Caco-2 (cell line): ENCODE measurements at regions not wholly inside any gene's neighbourhood (a gene's known extent, or its start where the extent isn't known, plus 50 kb on each side); places are given as distances from the start of the nearest gene placed in this dataset.

ENCODE experiments used
- BruUV-seq: library from RNA; stranded (reverse); fragments of 400-500 nt; replicated peaks from 2 replicates; lab custom pipeline; 2021; lab: Mats Ljungman, UMichigan
- CTCF ChIA-PET: fragments of 300-600 bp; sonication (Branson Sonifier 250); formaldehyde crosslinking; loops from one replicate; lab custom pipeline; 2022; ENCODE audit warnings: antibody characterized with exemption; lab: Charles Lee
- POLR2A ChIA-PET: fragments of 300-600 bp; sonication (Branson Sonifier 250); formaldehyde crosslinking; loops from one replicate; lab custom pipeline; 2022; ENCODE audit warnings: antibody characterized with exemption; lab: Charles Lee
- DNase-seq, 2 experiments: peaks; one replicate each; pipeline versions ENCODE4 v3.0.0 to v3.0.0-alpha.2; 2020 to 2022
- H3K27me3 ChIP-seq: replicated peaks from 2 replicates; pipeline ENCODE4 v1.6.0; 2011; ENCODE audit warnings: low read length; ENCODE audit not compliant: control insufficient read depth, insufficient read depth
- H3K36me3 ChIP-seq: 2 replicates; pipeline ENCODE4 v1.5.1; 2011; ENCODE audit warnings: low read length; ENCODE audit not compliant: control insufficient read depth, insufficient read depth
- H3K4me1 ChIP-seq: fragments of 250-450 bp; sonication (Bioruptor Pico); 2 replicates; pipeline ENCODE4 v1.5.1; 2020; ENCODE audit warnings: mild to moderate bottlenecking
- H3K4me3 ChIP-seq: 2 replicates; pipeline ENCODE4 v1.5.1; 2011; ENCODE audit warnings: low read depth, mild to moderate bottlenecking, control low read depth, low read length
- H3K9me3 ChIP-seq: fragments of 250-450 bp; sonication (Bioruptor Pico); 2 replicates; pipeline ENCODE4 v1.5.1; 2020; ENCODE audit warnings: mild to moderate bottlenecking, moderate library complexity
- H3K27ac Mint-ChIP-seq: one replicate; pipeline ENCODE4 v1.8.0; 2022; ENCODE audit warnings: mixed read lengths; ENCODE audit not compliant: unreplicated experiment
- H3K27me3 Mint-ChIP-seq: one replicate; pipeline ENCODE4 v1.8.0; 2022; ENCODE audit warnings: mixed read lengths; ENCODE audit not compliant: insufficient read depth, unreplicated experiment
- H3K36me3 Mint-ChIP-seq: one replicate; pipeline ENCODE4 v1.8.0; 2022; ENCODE audit warnings: mild to moderate bottlenecking, mixed read lengths; ENCODE audit not compliant: insufficient read depth, unreplicated experiment
- H3K4me1 Mint-ChIP-seq: one replicate; pipeline ENCODE4 v1.8.0; 2022; ENCODE audit warnings: low read depth, mixed read lengths; ENCODE audit not compliant: unreplicated experiment
- H3K4me3 Mint-ChIP-seq: one replicate; pipeline ENCODE4 v1.8.0; 2022; ENCODE audit warnings: mild to moderate bottlenecking, moderate library complexity, mixed read lengths; ENCODE audit not compliant: unreplicated experiment
- H3K9me3 Mint-ChIP-seq: one replicate; pipeline ENCODE4 v1.8.0; 2022; ENCODE audit warnings: mixed read lengths; ENCODE audit not compliant: unreplicated experiment
- CTCF ChIP-seq, 2 experiments: fragments of 200-600 bp in 1 of 2; IDR thresholded peaks; 1 replicate in 1 of 2; 2 replicates in 1 of 2; pipeline versions ENCODE4 v1.5.1 to v1.8.0; 2011 to 2022; ENCODE audit warnings: antibody characterized with exemption in 1 of 2, control low read depth in 1 of 2, inconsistent platforms in 1 of 2, low read depth in 1 of 2, low read length in 1 of 2, mild to moderate bottlenecking in 1 of 2, moderate library complexity in 1 of 2; ENCODE audit not compliant: insufficient read depth in 1 of 2, severe bottlenecking in 1 of 2, unreplicated experiment in 1 of 2
- intact Hi-C: fragments of 100-400 bp; cut with micrococcal nuclease; formaldehyde crosslinking; loops from one replicate; pipeline ENCODE4 v1.10.0; 2022; ENCODE audit not compliant: unreplicated experiment

DNA sequence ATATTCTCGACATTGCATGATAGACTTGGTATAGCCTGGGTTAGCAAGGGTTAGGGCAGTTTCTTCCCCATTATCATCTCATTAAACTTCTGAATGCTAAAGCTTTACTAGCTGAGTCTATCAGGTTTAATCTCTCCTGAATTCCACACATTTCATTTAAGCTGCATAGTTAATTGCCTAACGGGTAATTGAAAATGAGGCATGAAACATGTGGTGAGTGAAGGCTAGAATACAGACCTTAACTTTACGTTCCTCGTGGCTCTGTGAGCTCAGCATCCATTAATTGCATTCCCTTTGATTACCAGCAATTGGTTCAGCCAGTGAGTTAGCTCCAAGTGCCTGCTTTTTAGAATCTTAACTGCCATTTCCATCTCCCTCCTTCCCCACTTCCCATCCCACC, 126.5 kb upstream of the MEX3C start:
- H3K27ac Mint-ChIP-seq = no peak overlapping the region
- no peaks in the 10 kb centered on the region for H3K36me3 ChIP-seq
- ChIA-PET POLR2A (no interaction called here), CTCF (no interaction called here)
- intact Hi-C loops = loop anchor here (5.0 kb wide), 2 partner anchors 127 to 143 kb away; partner anchors contain the start of gene MEX3C
- no peak for DNase-seq
- TF ChIP-seq CTCF (IDR thresholded peaks at IDR 0.05; ENCODE audit: insufficient read depth in 1 of 2, low read depth in 1 of 2, low read length in 1 of 2, severe bottlenecking in 1 of 2, unreplicated experiment in 1 of 2) = no peak
- H3K9me3 ChIP-seq = no peaks in the 10 kb centered on the region
- H3K4me3 ChIP-seq = no peak overlapping the region
- no peaks in the 10 kb centered on the region for H3K27me3 ChIP-seq
- no peaks in the 10 kb centered on the region for H3K27me3 Mint-ChIP-seq
- no peak overlapping the region for H3K4me3 Mint-ChIP-seq
- H3K9me3 Mint-ChIP-seq = no peaks in the 10 kb centered on the region
- peaks cover 25% of the 10 kb centered on the region for H3K4me1 ChIP-seq
- H3K36me3 Mint-ChIP-seq = no peaks in the 10 kb centered on the region
- peaks cover 14% of the 10 kb centered on the region for H3K4me1 Mint-ChIP-seq
- no TSS peak for BruUV-seq

GRCh38 chr18:51330148-51330547, 132.7 kb upstream of the MEX3C start:
- Histone ChIP-seq H3K4me3 (no peak overlapping the region), H3K4me1 (no peaks in the 10 kb centered on the region), H3K27me3 (no peaks in the 10 kb centered on the region), H3K36me3 (no peaks in the 10 kb centered on the region), H3K9me3 (no peaks in the 10 kb centered on the region)
- TF ChIP-seq CTCF (IDR thresholded peaks at IDR 0.05; ENCODE audit: insufficient read depth in 1 of 2, low read depth in 1 of 2, low read length in 1 of 2, severe bottlenecking in 1 of 2, unreplicated experiment in 1 of 2) = no peak
- Mint-ChIP-seq H3K27ac (no peak overlapping the region), H3K36me3 (no peaks in the 10 kb centered on the region), H3K27me3 (no peaks in the 10 kb centered on the region), H3K4me1 (no peaks in the 10 kb centered on the region), H3K4me3 (no peak overlapping the region), H3K9me3 (no peaks in the 10 kb centered on the region)
- CTCF ChIA-PET = no interaction called here
- intact Hi-C loops = no loop called here
- POLR2A ChIA-PET = no interaction called here
- BruUV-seq = no TSS peak
- no peak for DNase-seq

- H3K4me1 ChIP-seq = no peaks in the 10 kb centered on the region
- Mint-ChIP-seq H3K27ac (no peak overlapping the region), H3K4me3 (no peak overlapping the region), H3K4me1 (no peaks in the 10 kb centered on the region), H3K36me3 (no peaks in the 10 kb centered on the region), H3K9me3 (no peaks in the 10 kb centered on the region), H3K27me3 (no peaks in the 10 kb centered on the region)
- H3K4me3 ChIP-seq = no peak overlapping the region
- no peaks in the 10 kb centered on the region for H3K27me3 ChIP-seq
- ChIA-PET CTCF (no interaction called here), POLR2A (no interaction called here)
- no peaks in the 10 kb centered on the region for H3K9me3 ChIP-seq
- H3K36me3 ChIP-seq = no peaks in the 10 kb centered on the region
- no peak for DNase-seq
- intact Hi-C loops = no loop called here
- no TSS peak for BruUV-seq
- TF ChIP-seq CTCF (IDR thresholded peaks at IDR 0.05; ENCODE audit: insufficient read depth in 1 of 2, low read depth in 1 of 2, low read length in 1 of 2, severe bottlenecking in 1 of 2, unreplicated experiment in 1 of 2) = no peak
Observed at GRCh38 chr18:51330739-51331138, 133.3 kb upstream of the MEX3C start.
